HCT116 (cell line): ENCODE measurements at regions not wholly inside any gene's neighbourhood (a gene's known extent, or its start where the extent isn't known, plus 50 kb on each side); places are given as distances from the start of the nearest gene placed in this dataset.

Experiments used
- ATAC-seq: fragments of 200-7000 bp; cut with Tn5 transposase; 2 replicates; pipeline ENCODE4 v1.9.1; 2020; ENCODE audit warnings: mild to moderate bottlenecking, moderate library complexity
- BruUV-seq: library from RNA; stranded (reverse); fragments of 400-500 nt; replicated peaks from 2 replicates; lab custom pipeline; 2021; lab: Mats Ljungman, UMichigan
- CTCF ChIA-PET: fragments of 300-600 bp; sonication (Branson Sonifier 250); formaldehyde crosslinking; loops from one replicate; lab custom pipeline; 2021; ENCODE audit warnings: antibody characterized with exemption; lab: Charles Lee
- POLR2A ChIA-PET: fragments of 300-600, 350-600 bp; sonication (Branson Sonifier 250); formaldehyde crosslinking; loops from one replicate; lab custom pipeline; 2021; ENCODE audit warnings: antibody characterized with exemption; lab: Charles Lee
- RAD21 ChIA-PET, 2 experiments: fragments of 300-600 bp; sonication (Branson Sonifier 250); formaldehyde crosslinking; loops; one replicate each; lab custom pipeline; 2023; ENCODE audit warnings: low total read pairs in 2 of 2; ENCODE audit not compliant: uncharacterized antibody in 2 of 2, unreplicated experiment in 2 of 2, low non-redundant PET in 1 of 2; lab: Charles Lee
- DNase-seq: peaks from one replicate; pipeline ENCODE4 v3.0.0-alpha.2; 2010; ENCODE audit warnings: low read depth, low spot score
- H2AFZ ChIP-seq: fragments of 200-600 bp; shearing (Covaris generic), sonication (generic); 2 replicates; pipeline ENCODE4 v1.6.1; 2017; ENCODE audit warnings: low read depth, mixed run types, mixed read lengths, antibody characterized with exemption, low read length; ENCODE audit not compliant: poor library complexity, severe bottlenecking
- H3K27ac ChIP-seq: 2 replicates; pipeline ENCODE4 v1.5.1; 2012; ENCODE audit warnings: low read depth, low read length
- H3K27me3 ChIP-seq: fragments of 200-600 bp; sonication (generic); 2 replicates; pipeline ENCODE4 v1.6.1; 2016; ENCODE audit warnings: mixed run types, low read length, mixed read lengths; ENCODE audit not compliant: insufficient read depth
- H3K36me3 ChIP-seq, 2 experiments: fragments of 200-500 bp in 1 of 2; fragments of 200-600 bp in 1 of 2; sonication (Bioruptor generic) in 1 of 2; sonication (generic) in 1 of 2; 2 replicates each; pipeline versions ENCODE4 v1.5.1 to v1.6.1; 2014 to 2016; ENCODE audit warnings: low read length in 2 of 2, inconsistent platforms in 1 of 2, mixed read lengths in 1 of 2, mixed run types in 1 of 2; ENCODE audit not compliant: insufficient read depth in 2 of 2, control insufficient read depth in 1 of 2
- H3K4me1 ChIP-seq, 2 experiments: fragments of 200-600 bp in 1 of 2; sonication (generic) in 1 of 2; 2 replicates each; pipeline versions ENCODE4 v1.5.1 to v1.6.1; 2012 to 2017; ENCODE audit warnings: low read length in 2 of 2, inconsistent platforms in 1 of 2, mild to moderate bottlenecking in 1 of 2, mixed read lengths in 1 of 2, mixed run types in 1 of 2, moderate library complexity in 1 of 2; ENCODE audit not compliant: insufficient read depth in 2 of 2, control insufficient read depth in 1 of 2
- H3K4me2 ChIP-seq: fragments of 200-600 bp; sonication (generic); 2 replicates; pipeline ENCODE4 v1.6.1; 2017; ENCODE audit warnings: mixed run types, low read length, mixed read lengths
- H3K4me3 ChIP-seq, 2 experiments: fragments of 200-600 bp in 1 of 2; sonication (generic) in 1 of 2; replicated peaks in 1 of 2; 2 replicates each; pipeline ENCODE4 v1.5.1; 2011 to 2016; ENCODE audit warnings: low read length in 2 of 2, control low read depth in 1 of 2, low read depth in 1 of 2, mild to moderate bottlenecking in 1 of 2, mixed read lengths in 1 of 2, mixed run types in 1 of 2
- H3K79me2 ChIP-seq: fragments of 200-600 bp; sonication (generic); 2 replicates; pipeline ENCODE4 v1.6.1; 2017; ENCODE audit warnings: mild to moderate bottlenecking, mixed run types, low read length, moderate library complexity, mixed read lengths; ENCODE audit not compliant: insufficient read depth
- H3K9ac ChIP-seq: fragments of 200-600 bp; sonication (generic); 2 replicates; pipeline ENCODE4 v1.6.1; 2016; ENCODE audit warnings: low read length, mixed read lengths
- H3K9me2 ChIP-seq: fragments of 200-600 bp; sonication (generic), shearing (Covaris generic); 2 replicates; pipeline ENCODE4 v1.6.1; 2017; ENCODE audit warnings: mixed run types, mild to moderate bottlenecking, moderate library complexity; ENCODE audit not compliant: insufficient read depth
- H3K9me3 ChIP-seq, 2 experiments: fragments of 200-500 bp in 1 of 2; fragments of 200-600 bp in 1 of 2; sonication (Bioruptor generic) in 1 of 2; sonication (generic) in 1 of 2; 2 replicates each; pipeline ENCODE4 v1.6.1; 2014 to 2017; ENCODE audit warnings: low read length in 2 of 2, mixed read lengths in 2 of 2, inconsistent platforms in 1 of 2, low read depth in 1 of 2, mild to moderate bottlenecking in 1 of 2, mixed run types in 1 of 2, moderate library complexity in 1 of 2; ENCODE audit not compliant: control insufficient read depth in 1 of 2, insufficient read depth in 1 of 2
- H4K20me1 ChIP-seq: fragments of 200-600 bp; sonication (generic), shearing (Covaris generic); 2 replicates; pipeline ENCODE4 v1.6.1; 2017; ENCODE audit warnings: mixed run types, mild to moderate bottlenecking, moderate library complexity; ENCODE audit not compliant: insufficient read depth
- CBX3 ChIP-seq: IDR thresholded peaks from 2 replicates; pipeline ENCODE4 v1.6.1; 2012; ENCODE audit warnings: low read depth
- CEBPB ChIP-seq: IDR thresholded peaks from 2 replicates; pipeline ENCODE4 v1.6.1; 2012; ENCODE audit warnings: low read depth
- CTCF ChIP-seq, 3 experiments: fragments of 200-600 bp in 1 of 3; sonication (generic) in 1 of 3; IDR thresholded peaks in 2 of 3; conservative IDR thresholded peaks in 1 of 3; 2 replicates each; pipeline ENCODE4 v1.5.1; 2012 to 2017; ENCODE audit warnings: low read depth in 2 of 3, low read length in 2 of 3, antibody characterized with exemption in 1 of 3, borderline replicate concordance in 1 of 3, control low read depth in 1 of 3, mild to moderate bottlenecking in 1 of 3, mixed read lengths in 1 of 3, mixed run types in 1 of 3, moderate library complexity in 1 of 3; ENCODE audit not compliant: insufficient read depth in 1 of 3
- ELF1 ChIP-seq: IDR thresholded peaks from 2 replicates; pipeline ENCODE4 v1.6.1; 2012; ENCODE audit warnings: low read depth, borderline replicate concordance
- EZH2 ChIP-seq: fragments of 200-600 bp; sonication (generic); IDR thresholded peaks from 2 replicates; pipeline ENCODE4 v1.6.1; 2017; ENCODE audit warnings: antibody characterized with exemption, mixed run types
- EZH2phosphoT487 ChIP-seq: fragments of 200-600 bp; IDR thresholded peaks from 2 replicates; pipeline ENCODE4 v1.6.1; 2018; ENCODE audit warnings: antibody characterized with exemption, borderline replicate concordance
- JUND ChIP-seq: IDR thresholded peaks from 2 replicates; pipeline ENCODE4 v1.6.1; 2012
- POLR2A ChIP-seq: IDR thresholded peaks from 2 replicates; pipeline ENCODE4 v1.7.0; 2011; ENCODE audit warnings: borderline replicate concordance; ENCODE audit not compliant: insufficient read depth, insufficient read length; ENCODE audit errors: extremely low read depth
- POLR2AphosphoS5 ChIP-seq: IDR thresholded peaks from 2 replicates; pipeline ENCODE4 v1.6.1; 2011; ENCODE audit warnings: mild to moderate bottlenecking, low read depth, low read length, moderate library complexity
- RAD21 ChIP-seq: IDR thresholded peaks from 2 replicates; pipeline ENCODE4 v1.6.1; 2012; ENCODE audit warnings: low read depth, mild to moderate bottlenecking
- SIN3A ChIP-seq: IDR thresholded peaks from 2 replicates; pipeline ENCODE4 v1.6.1; 2012; ENCODE audit warnings: low read depth
- SRF ChIP-seq: IDR thresholded peaks from 2 replicates; pipeline ENCODE4 v1.6.1; 2012; ENCODE audit warnings: low read depth
- TCF7L2 ChIP-seq: IDR thresholded peaks from 2 replicates; pipeline ENCODE4 v1.7.0; 2011; ENCODE audit warnings: borderline replicate concordance, inconsistent platforms; ENCODE audit not compliant: insufficient read depth, insufficient read length; ENCODE audit errors: extremely low read depth
- YY1 ChIP-seq: IDR thresholded peaks from 2 replicates; pipeline ENCODE4 v1.6.1; 2011; ENCODE audit warnings: low read length, low read depth, moderate library complexity, mild to moderate bottlenecking; ENCODE audit not compliant: insufficient replicate concordance; ENCODE audit errors: extremely low read depth
- ZFX ChIP-seq: fragments of 450-650 bp; IDR thresholded peaks from 2 replicates; pipeline ENCODE4 v1.6.1; 2017
- ZNF274 ChIP-seq: fragments of 200-500 bp; sonication (Bioruptor generic); IDR thresholded peaks from 2 replicates; pipeline ENCODE4 v1.6.1; 2014; ENCODE audit warnings: mild to moderate bottlenecking, low read depth, low read length, inconsistent platforms
- intact Hi-C: fragments of 100-400 bp; cut with micrococcal nuclease; formaldehyde crosslinking; loops from 2 replicates; pipeline ENCODE4 v1.10.0; 2022
- TF ChIP-seq, protein P1 (sequence below): IDR thresholded peaks from 2 replicates; pipeline ENCODE4 v1.6.1; 2011; ENCODE audit warnings: mild to moderate bottlenecking, low read length, moderate library complexity; ENCODE audit not compliant: insufficient replicate concordance; ENCODE audit errors: extremely low read depth
- TF ChIP-seq, protein P2 (sequence below): IDR thresholded peaks from 2 replicates; pipeline ENCODE4 v1.6.1; 2012
- TF ChIP-seq, protein P3 (sequence below): IDR thresholded peaks from 2 replicates; pipeline ENCODE4 v1.6.1; 2012

- Histone ChIP-seq H3K4me1 (no peaks in the 10 kb centered on the region), H3K9ac (no peak overlapping the region), H3K27me3 (no peaks in the 10 kb centered on the region), H3K9me2 (no peaks in the 10 kb centered on the region), H3K4me2 (no peak overlapping the region), H3K4me3 (no peak overlapping the region), H4K20me1 (no peaks in the 10 kb centered on the region), H3K79me2 (no peaks in the 10 kb centered on the region), H3K27ac (no peak overlapping the region), H3K9me3 (no peaks in the 10 kb centered on the region), H3K36me3 (no peaks in the 10 kb centered on the region), H2AFZ (no peak overlapping the region)
- DNase-seq (no peak), ATAC-seq (no peak)
- ChIA-PET CTCF (no interaction called here), RAD21 (no interaction called here), POLR2A (no interaction called here)
- BruUV-seq: no TSS peak
- TF ChIP-seq ZFX (no peak), ELF1 (no peak), ZNF274 (no peak), SIN3A (no peak), TCF7L2 (no peak), EZH2 (no peak), POLR2A (no peak), CTCF (IDR thresholded peaks at IDR 0.05 in 2 of 3, conservative IDR thresholded peaks at IDR 0.05 in 1 of 3; ENCODE audit: borderline replicate concordance in 1 of 3, insufficient read depth in 1 of 3, low read depth in 2 of 3, low read length in 2 of 3) (no peak), POLR2AphosphoS5 (no peak), EZH2phosphoT487 (no peak), YY1 (no peak), CBX3 (no peak), CEBPB (no peak), SRF (no peak), RAD21 (no peak), JUND (no peak)
- TF ChIP-seq, protein P1, sequence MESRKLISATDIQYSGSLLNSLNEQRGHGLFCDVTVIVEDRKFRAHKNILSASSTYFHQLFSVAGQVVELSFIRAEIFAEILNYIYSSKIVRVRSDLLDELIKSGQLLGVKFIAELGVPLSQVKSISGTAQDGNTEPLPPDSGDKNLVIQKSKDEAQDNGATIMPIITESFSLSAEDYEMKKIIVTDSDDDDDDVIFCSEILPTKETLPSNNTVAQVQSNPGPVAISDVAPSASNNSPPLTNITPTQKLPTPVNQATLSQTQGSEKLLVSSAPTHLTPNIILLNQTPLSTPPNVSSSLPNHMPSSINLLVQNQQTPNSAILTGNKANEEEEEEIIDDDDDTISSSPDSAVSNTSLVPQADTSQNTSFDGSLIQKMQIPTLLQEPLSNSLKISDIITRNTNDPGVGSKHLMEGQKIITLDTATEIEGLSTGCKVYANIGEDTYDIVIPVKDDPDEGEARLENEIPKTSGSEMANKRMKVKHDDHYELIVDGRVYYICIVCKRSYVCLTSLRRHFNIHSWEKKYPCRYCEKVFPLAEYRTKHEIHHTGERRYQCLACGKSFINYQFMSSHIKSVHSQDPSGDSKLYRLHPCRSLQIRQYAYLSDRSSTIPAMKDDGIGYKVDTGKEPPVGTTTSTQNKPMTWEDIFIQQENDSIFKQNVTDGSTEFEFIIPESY: no peak
- TF ChIP-seq, protein P2, sequence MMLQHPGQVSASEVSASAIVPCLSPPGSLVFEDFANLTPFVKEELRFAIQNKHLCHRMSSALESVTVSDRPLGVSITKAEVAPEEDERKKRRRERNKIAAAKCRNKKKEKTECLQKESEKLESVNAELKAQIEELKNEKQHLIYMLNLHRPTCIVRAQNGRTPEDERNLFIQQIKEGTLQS: no peak
- TF ChIP-seq, protein P3, sequence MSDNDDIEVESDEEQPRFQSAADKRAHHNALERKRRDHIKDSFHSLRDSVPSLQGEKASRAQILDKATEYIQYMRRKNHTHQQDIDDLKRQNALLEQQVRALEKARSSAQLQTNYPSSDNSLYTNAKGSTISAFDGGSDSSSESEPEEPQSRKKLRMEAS: no peak
- intact Hi-C loops: no loop called here
Observed at GRCh38 chr2:234789556-234790325, 162.1 kb upstream of the SH3BP4 start.
